GM12878 (cell line): ENCODE measurements at regions not wholly inside any gene's neighbourhood (a gene's known extent, or its start where the extent isn't known, plus 50 kb on each side); places are given as distances from the start of the nearest gene placed in this dataset.

Experiments used
- CREB1 ChIP-seq: IDR thresholded peaks from 2 replicates; pipeline ENCODE4 v1.6.1; 2012; ENCODE audit warnings: low read depth, mild to moderate bottlenecking, inconsistent platforms
- EZH2 ChIP-seq: IDR thresholded peaks from 2 replicates; pipeline ENCODE4 v1.6.1; 2012; ENCODE audit warnings: low read depth, mild to moderate bottlenecking, control low read depth, inconsistent platforms, low read length, borderline replicate concordance; ENCODE audit not compliant: control insufficient read depth
- LARP7 ChIP-seq: fragments of 450-650 bp; IDR thresholded peaks from 2 replicates; pipeline ENCODE4 v1.6.1; 2017; ENCODE audit warnings: mild to moderate bottlenecking
- NR2F1 ChIP-seq: fragments of 450-650 bp; conservative IDR thresholded peaks from 2 replicates; pipeline ENCODE4 v1.6.1; 2017; ENCODE audit warnings: mild to moderate bottlenecking
- NRF1 ChIP-seq: conservative IDR thresholded peaks from 2 replicates; pipeline ENCODE4 v1.6.1; 2011; ENCODE audit warnings: mild to moderate bottlenecking, low read depth, low read length, improper control_type of control experiment
- PAX5 ChIP-seq: IDR thresholded peaks from 2 replicates; pipeline ENCODE4 v1.6.1; 2011; ENCODE audit warnings: low read depth, low read length, borderline replicate concordance
- POLR2A ChIP-seq: IDR thresholded peaks from 2 replicates; pipeline ENCODE4 v1.6.1; 2011; ENCODE audit warnings: low read depth, mild to moderate bottlenecking, low read length
- POLR2AphosphoS5 ChIP-seq: IDR thresholded peaks from 2 replicates; pipeline ENCODE4 v1.6.1; 2011; ENCODE audit warnings: mild to moderate bottlenecking, low read length, inconsistent platforms
- SMC3 ChIP-seq: IDR thresholded peaks from 2 replicates; pipeline ENCODE4 v1.6.1; 2011; ENCODE audit warnings: low read length, improper control_type of control experiment, borderline replicate concordance
- SP1 ChIP-seq: IDR thresholded peaks from one replicate; pipeline ENCODE4 v1.6.1; 2011; ENCODE audit warnings: low read depth, low read length
- ZBTB11 ChIP-seq: fragments of 450-650 bp; formaldehyde crosslinking; IDR thresholded peaks from 2 replicates; pipeline ENCODE4 v1.5.0; 2022; ENCODE audit warnings: mild to moderate bottlenecking, missing genetic modification characterization
- ZNF274 ChIP-seq: IDR thresholded peaks from one replicate; pipeline ENCODE4 v1.8.0; 2011; ENCODE audit not compliant: insufficient read length, insufficient read depth
- TF ChIP-seq, protein P1 (sequence below), 3 experiments: IDR thresholded peaks in 2 of 3; conservative IDR thresholded peaks in 1 of 3; 2 replicates each; pipeline ENCODE4 v1.5.1; 2011; ENCODE audit warnings: low read depth in 3 of 3, low read length in 3 of 3, mild to moderate bottlenecking in 3 of 3, control low read depth in 2 of 3, moderate library complexity in 2 of 3, inconsistent platforms in 1 of 3, mixed read lengths in 1 of 3; ENCODE audit not compliant: control insufficient read depth in 2 of 3, insufficient read depth in 1 of 3; ENCODE audit errors: extremely low read depth in 1 of 3

- TF ChIP-seq, protein P1, sequence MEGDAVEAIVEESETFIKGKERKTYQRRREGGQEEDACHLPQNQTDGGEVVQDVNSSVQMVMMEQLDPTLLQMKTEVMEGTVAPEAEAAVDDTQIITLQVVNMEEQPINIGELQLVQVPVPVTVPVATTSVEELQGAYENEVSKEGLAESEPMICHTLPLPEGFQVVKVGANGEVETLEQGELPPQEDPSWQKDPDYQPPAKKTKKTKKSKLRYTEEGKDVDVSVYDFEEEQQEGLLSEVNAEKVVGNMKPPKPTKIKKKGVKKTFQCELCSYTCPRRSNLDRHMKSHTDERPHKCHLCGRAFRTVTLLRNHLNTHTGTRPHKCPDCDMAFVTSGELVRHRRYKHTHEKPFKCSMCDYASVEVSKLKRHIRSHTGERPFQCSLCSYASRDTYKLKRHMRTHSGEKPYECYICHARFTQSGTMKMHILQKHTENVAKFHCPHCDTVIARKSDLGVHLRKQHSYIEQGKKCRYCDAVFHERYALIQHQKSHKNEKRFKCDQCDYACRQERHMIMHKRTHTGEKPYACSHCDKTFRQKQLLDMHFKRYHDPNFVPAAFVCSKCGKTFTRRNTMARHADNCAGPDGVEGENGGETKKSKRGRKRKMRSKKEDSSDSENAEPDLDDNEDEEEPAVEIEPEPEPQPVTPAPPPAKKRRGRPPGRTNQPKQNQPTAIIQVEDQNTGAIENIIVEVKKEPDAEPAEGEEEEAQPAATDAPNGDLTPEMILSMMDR (IDR thresholded peaks at IDR 0.05 in 2 of 3, conservative IDR thresholded peaks at IDR 0.05 in 1 of 3; ENCODE audit: control insufficient read depth in 2 of 3, extremely low read depth in 1 of 3, insufficient read depth in 1 of 3, low read depth in 3 of 3, low read length in 3 of 3): no peak
- no peak for TF ChIP-seq NR2F1
- no peak for TF ChIP-seq ZNF274
- no peak for TF ChIP-seq EZH2
- no peak for TF ChIP-seq SP1
- TF ChIP-seq CREB1: no peak
- TF ChIP-seq ZBTB11 (CRISPR knock-in tag): no peak
- TF ChIP-seq POLR2A: no peak
- TF ChIP-seq POLR2AphosphoS5: no peak
- TF ChIP-seq NRF1: no peak
- TF ChIP-seq SMC3: no peak
- TF ChIP-seq PAX5: no peak
- TF ChIP-seq LARP7: no peak
Measured at GRCh38 chr1:232696466-232696865, 66.5 kb upstream of the SIPA1L2 start.
